Inflammatory macrophage treated with lipopolysaccharide for 4 hours (primary cell): ENCODE measurements at regions not wholly inside any gene's neighbourhood (a gene's known extent, or its start where the extent isn't known, plus 50 kb on each side); places are given as distances from the start of the nearest gene placed in this dataset.
"Not testable (repeated sequence)": the region's sequence is repeated elsewhere in the genome, so short reads cannot be mapped to it uniquely, and the experiment has no call there.

Source experiments
- DNase-seq: peaks from one replicate; pipeline ENCODE4 v3.0.0-alpha.2; 2020

GRCh38 chr6:11320914-11321597 is 88.6 kb upstream of the NEDD9 start:
- no peak for DNase-seq

- DNase-seq: no peak
Observed at GRCh38 chr6:11318835-11319813, 86.7 kb upstream of the NEDD9 start.

- peak; percentile 94 for DNase-seq
Observed at GRCh38 chr6:11317885-11318771, 85.7 kb upstream of the NEDD9 start.

GRCh38 chr6:11315743-11316437 is 83.4 kb upstream of the NEDD9 start:
- DNase-seq: peak; percentile 81

GRCh38 chr6:11313207-11313606 is 80.7 kb upstream of the NEDD9 start:
- DNase-seq: no peak

- no peak for DNase-seq
Observed at GRCh38 chr6:11311970-11312369, 79.5 kb upstream of the NEDD9 start.

GRCh38 chr6:11309947-11310665 is 77.6 kb upstream of the NEDD9 start:
- DNase-seq: peak; percentile 49

- DNase-seq: no peak
Observed at GRCh38 chr6:11307226-11307625, 74.8 kb upstream of the NEDD9 start.

GRCh38 chr6:11304946-11305345 is 72.5 kb upstream of the NEDD9 start:
- DNase-seq: no peak

GRCh38 chr6:11299876-11300428 is 67.5 kb upstream of the NEDD9 start:
- not testable (repeated sequence) for DNase-seq

GRCh38 chr6:11299421-11299784 is 66.9 kb upstream of the NEDD9 start:
- not testable (repeated sequence) for DNase-seq

- DNase-seq: no peak
Observed at GRCh38 chr6:11298651-11299420, 66.4 kb upstream of the NEDD9 start.

- no peak for DNase-seq
Observed at GRCh38 chr6:11297376-11297729, 64.9 kb upstream of the NEDD9 start.

- DNase-seq: no peak
Observed at GRCh38 chr6:11296449-11297375, 64.2 kb upstream of the NEDD9 start.

- no peak for DNase-seq
Observed at GRCh38 chr6:11295969-11296368, 63.5 kb upstream of the NEDD9 start.

- peak; percentile 63 for DNase-seq
Observed at GRCh38 chr6:11294228-11294627, 61.8 kb upstream of the NEDD9 start.

- DNase-seq: peak; percentile 39
Observed at GRCh38 chr6:11292594-11293236, 60.2 kb upstream of the NEDD9 start.

- no peak for DNase-seq
Observed at GRCh38 chr6:11292091-11292490, 59.6 kb upstream of the NEDD9 start.

GRCh38 chr6:11291582-11291981 is 59.1 kb upstream of the NEDD9 start:
- no peak for DNase-seq
